Activated CD4-positive, CD25-positive, alpha-beta regulatory T cell treated with anti-CD3 and anti-CD28 coated beads, Interleukin-2, amount 50 U/mL, for 24 hours (primary cell): ENCODE measurements at regions not wholly inside any gene's neighbourhood (a gene's known extent, or its start where the extent isn't known, plus 50 kb on each side); places are given as distances from the start of the nearest gene placed in this dataset.

Source experiments
- ATAC-seq, 2 donors: fragments of 150-1000 bp; cut with Tn5 transposase; one replicate each; pipeline ENCODE4 v1.10.0; 2021; ENCODE audit warnings: mild to moderate bottlenecking in 1 of 2, moderate library complexity in 1 of 2

DNA sequence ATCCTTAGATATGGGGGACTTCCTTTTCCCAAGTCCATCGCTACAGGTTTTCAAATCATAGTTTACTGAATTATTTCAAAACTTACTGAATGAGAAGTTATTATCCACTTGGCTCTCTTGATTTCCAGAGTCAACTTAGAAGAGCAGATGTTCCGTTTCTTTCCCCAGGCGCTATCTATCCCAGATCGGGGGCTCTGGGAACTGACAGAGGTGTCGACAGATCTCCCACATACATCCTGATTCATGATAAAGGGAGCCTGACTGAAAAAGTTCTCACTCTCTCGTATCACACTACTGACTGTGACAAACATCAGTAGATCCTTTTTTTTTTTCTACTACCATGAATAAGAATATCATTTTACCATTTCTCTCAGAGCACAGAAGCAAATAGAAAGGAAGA, 654.8 kb downstream of the RNF144B start:
- ATAC-seq: no peak

DNA sequence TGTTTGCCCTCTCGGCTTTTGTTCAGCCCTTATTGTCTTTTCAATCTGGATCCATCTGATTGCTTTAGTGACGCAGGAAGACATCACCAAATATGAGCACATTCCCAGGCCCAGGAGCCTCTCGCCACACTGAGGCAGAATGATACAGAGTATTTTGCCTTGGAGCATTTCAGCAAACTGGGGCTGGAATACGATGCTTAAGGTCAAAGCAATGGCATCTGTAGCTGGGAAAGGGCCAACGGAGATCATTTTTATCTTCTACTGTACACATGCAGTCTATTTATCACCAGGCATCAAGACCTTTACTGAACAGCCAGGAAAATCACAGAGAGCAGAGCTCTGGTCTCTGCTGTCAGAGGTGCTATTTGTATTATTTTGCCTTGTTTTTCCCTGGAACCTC, 655.3 kb downstream of the RNF144B start:
- ATAC-seq: no peak

DNA sequence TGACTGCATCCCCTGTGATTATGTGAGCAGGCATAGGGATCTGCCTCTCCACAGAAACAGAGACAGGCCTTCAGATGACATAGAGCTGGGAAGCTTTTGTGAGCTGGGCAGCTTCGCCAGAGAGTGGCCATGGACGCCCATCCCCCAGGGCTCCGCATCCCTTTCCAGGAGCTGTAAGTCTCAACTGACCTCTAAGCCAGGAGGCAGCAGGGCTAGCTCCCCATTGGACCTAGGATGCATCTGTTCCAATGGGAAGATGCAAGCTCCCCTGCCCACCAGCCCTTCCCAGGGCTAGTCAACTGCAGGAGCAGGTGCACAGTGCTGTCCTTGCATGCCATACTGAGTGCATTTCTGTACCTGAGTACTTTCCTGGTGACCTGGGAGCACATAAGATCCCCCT, 663.6 kb downstream of the RNF144B start:
- ATAC-seq: no peak

DNA sequence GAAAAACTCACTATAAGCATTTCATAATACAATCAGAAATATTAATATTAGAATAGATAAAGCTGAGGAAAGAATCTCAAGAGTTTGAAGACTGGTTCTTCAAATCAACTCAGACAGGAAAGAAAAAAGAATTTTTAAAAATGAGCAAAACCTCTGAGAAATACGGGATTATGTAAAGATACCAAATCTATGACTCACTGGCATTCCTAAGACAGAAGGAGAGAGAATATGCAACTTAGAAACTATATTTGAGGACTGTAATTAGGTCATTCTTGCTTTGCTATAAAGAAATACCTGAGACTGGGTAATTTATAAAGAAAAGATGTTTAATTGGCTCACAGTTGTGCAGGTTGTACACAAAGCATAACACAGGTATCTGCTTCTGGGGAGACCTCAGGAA, 665.1 kb downstream of the RNF144B start:
- no peak for ATAC-seq

DNA sequence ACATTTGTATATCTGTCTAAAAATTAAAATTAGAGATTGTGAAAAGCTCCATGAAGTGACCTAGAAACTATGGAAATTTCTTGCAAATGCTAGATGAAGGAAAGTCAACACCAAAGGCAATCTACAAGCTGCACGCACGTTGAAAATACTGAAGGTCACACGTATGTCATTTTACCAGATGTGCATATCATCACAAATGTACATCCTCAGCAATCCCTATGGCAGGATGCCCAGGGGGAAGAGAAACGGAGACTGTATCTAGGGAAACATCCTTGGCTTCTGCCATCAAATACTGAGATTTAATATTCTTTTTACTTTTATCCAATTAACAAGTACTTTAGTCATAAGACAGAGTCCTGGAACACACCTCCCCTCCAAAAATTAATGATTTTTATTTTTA, 672.0 kb downstream of the RNF144B start:
- no peak for ATAC-seq

DNA sequence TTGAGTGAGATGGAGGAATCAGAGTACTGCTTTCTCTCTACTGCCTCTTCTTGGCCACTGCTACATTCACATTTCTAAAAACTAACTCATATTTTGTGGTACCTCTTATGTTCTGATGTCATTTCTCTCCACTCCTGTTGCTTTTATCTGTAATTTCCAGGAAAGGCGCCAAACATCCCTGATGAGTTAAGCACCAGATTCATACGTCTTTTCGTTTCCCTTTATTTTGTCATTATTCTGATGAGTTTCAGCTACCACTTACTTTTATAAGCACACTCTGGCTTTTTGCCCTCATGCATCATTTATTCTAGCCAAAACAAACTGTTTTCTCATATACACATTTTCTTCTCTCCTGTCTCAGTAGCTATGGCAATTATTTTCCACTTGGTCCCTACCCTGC, 680.0 kb downstream of the RNF144B start:
- no peak for ATAC-seq

DNA sequence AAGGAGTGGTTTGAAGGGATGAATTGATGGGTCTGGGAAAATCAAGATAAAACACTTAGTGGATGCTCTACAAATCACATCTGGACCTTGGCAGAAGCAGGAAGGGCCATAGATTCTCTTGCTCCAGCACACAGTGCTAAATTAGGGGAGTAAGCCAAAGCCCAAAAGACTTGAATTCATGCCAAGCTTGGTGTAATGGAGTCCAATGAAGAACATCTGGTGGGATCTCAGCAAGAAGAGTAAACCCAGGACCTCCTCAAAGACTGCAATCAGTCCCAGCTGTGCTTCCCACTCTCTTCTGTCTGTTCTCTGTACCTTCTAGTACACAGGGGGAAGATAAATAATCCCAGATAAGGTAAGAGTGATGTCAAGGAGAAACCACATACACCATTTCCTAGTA, 683.4 kb downstream of the RNF144B start:
- ATAC-seq: no peak

DNA sequence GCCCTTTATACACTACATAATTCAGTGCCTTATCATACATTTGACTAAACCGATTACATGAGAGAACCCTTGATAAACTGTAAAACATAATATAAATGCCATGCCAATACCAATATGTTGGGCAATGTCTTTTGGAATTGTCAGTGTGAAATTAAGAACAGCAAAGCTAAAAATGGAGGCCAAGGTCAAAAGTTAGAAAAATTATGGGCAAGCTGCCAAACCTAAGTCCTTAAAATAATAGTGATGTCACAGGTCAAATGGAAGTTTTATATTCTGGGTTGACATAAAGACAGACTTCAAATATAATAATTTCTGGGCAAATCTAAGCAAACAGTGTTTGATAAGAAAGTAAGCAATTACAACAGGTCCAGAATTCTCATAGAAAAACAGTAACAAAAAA, 696.7 kb downstream of the RNF144B start:
- ATAC-seq: no peak

DNA sequence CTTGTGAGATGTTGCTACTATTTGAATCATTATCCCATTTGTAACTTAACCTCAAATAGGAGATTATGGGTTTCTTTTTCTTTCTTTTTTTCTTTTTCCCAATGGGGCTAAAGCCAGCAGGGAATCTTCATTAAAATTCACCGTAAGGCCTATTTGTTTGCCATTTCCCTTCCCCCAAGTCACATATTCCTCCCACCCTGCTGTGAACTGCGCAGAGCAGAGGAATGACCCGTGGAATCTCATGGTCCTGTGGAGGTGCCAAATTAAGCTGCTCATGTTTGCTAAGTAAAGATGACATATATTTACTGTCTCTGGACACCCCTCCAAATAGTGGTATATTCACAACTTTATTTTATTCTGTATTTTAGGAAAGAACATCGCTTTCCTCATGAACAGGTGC, 699.3 kb downstream of the RNF144B start:
- no peak for ATAC-seq

DNA sequence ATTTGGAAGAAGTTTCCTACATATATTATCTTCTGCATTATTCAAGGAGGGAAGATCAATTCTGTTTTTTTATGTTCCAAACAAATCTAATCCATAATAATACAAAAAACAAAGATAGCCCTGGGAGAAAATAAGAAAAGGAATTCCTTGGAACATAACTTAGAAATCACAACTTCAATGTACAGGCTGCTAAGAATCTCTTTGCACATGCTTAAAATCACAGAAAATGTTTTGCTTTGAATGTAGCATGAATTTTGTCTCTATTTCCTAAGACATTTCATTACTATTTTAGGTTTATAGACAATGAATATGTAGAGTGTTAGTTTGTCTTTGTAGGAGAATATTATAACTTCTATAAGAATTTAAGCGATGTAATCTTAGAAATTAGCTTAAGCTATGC, 700.1 kb downstream of the RNF144B start:
- no peak for ATAC-seq

DNA sequence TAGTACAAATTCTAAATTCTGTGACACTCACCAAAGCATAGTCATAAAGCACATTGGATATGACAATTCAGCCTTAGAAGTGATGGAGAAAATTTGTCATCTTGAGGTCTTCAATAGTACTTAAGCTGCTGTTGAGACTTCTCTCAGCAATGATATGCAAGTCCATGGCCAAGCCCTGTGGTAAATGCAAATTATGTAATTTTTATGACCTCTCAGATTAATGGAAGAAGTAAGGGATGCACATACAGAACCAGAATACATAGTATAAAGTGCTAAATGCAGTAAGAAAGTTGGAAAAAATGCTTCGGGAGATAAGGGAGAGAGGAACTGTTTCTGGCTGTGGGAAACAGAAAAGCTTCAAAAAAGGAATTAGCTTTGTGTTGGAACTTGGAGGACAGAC, 700.7 kb downstream of the RNF144B start:
- ATAC-seq: no peak

DNA sequence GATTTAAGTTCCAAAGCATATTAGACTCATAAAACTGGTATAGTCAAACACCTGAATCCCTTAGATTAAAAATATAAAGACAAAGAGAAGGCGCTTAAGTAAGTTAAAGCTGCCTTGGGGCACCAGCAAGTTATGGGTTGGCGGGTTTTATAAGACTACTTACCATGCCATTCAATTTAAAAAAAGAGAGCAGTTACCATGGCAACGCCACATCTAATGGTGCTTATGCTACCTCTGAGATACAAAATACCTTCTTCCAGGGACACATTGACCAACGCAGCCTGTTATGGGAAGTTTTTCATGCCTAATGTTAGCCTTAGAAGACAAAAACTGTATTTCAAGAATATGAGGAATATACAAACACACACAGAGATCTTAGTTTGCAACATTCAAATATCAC, 713.6 kb downstream of the RNF144B start:
- no peak for ATAC-seq

DNA sequence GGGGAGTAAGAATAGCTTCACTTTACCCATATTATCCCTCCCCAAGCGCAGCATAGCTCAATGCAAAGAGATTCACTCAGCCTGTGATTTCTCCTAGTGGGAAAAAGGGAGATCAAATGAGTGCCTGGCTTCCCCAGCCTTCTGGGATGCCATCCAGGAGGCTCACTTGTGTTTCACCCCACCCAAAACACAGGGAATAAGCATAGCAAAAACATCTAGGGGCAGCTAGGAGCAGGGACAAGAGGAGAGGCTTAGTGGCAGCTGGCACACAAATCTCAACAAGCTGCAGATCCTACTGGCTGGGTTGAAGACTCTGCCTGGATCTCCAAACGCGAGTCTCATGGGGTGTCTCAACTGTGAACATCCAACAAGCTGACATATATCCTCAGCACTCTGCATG, 715.8 kb downstream of the RNF144B start:
- ATAC-seq: no peak

DNA sequence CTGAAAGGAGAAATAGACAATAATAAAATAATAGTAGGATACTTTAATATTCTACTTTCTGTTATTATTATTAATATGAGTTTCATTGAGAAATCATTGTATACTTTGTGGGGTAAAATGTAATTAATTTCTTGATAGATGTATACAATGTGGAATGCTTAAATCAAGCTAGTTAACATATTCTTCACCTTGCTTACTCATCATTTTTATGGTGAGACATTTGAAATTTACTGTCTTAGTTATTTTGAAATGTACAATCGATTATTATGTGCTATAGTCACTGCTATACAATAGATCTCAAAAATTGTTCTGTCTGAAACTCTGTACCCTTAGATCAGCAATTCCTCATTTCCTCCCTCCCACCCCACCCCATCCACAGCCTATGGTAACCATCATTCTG, 720.3 kb downstream of the RNF144B start:
- ATAC-seq: no peak

DNA sequence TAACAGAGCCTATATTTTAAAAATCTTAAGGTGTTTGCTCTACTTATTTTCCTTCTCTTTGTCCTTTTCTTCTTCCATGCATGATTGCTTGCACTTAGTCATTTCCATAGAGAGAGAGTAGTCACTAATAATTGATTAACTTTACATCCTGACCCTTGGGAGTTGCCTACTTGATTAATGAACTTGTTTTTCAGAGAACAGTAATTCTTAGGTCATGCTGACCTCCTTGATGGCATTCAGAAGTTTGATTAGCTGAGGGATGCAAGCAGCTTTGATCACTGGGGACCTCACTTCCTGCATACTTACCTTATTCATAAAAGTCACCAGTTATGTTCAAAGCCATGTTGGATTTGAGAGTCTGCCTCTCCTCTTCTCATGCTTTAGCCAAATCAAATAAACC, 715.6 kb upstream of the ID4 start:
- no peak for ATAC-seq

DNA sequence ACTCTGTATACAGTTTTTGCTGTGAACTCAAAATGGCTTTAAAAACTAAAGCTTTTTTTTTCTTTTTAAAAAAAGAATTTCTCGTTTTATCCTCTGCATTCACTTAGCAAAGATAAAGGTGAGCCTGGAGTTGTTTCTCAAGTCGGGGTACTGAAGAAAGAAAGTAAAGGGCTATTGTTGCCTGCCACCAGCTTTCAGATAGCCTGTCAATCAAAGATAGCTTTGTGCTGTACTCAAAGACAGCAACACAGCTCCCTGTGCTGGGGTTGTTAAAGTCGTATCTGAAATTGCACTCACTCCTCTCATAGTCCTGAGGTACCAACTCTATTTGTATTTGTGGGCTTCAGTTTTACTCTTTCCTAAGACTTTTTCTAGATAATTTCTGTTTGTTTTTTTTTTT, 710.1 kb upstream of the ID4 start:
- no peak for ATAC-seq

DNA sequence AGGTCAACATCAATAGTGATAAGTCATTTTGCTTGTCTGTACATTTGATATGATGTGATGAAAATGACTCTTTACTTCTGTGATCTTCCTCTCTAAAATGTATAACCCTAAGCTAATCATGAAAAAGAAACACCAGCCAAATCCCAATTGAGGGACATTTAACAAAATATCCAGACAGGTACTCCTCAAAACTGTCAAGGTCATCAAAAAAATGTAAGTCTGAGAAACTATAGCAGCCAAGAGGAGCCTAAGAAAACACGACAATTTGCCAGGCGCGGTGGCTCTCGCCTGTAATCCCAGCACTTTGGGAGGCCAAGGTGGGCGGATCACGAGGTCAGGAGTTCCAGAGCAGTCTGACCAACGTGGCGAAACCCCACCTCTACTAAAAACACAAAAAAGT, 708.5 kb upstream of the ID4 start:
- no peak for ATAC-seq

DNA sequence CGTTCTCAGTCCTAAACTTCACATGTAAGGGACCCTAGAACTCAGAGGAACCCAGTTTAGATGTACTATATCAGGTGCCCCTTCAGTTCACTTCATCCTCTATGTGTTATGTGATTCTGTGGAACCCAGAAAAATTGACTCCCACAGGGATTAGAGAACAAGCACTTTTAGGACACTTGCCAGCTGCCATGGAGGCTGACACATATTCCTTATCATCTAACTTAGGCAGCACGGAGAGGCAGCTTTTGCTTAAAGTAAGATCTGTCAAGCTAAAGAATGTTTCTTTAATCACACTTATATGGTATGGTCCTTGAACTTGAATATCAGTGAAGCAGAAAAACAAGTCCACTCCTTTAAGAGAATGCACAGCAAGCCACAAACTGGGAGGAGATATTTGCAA, 701.5 kb upstream of the ID4 start:
- no peak for ATAC-seq

DNA sequence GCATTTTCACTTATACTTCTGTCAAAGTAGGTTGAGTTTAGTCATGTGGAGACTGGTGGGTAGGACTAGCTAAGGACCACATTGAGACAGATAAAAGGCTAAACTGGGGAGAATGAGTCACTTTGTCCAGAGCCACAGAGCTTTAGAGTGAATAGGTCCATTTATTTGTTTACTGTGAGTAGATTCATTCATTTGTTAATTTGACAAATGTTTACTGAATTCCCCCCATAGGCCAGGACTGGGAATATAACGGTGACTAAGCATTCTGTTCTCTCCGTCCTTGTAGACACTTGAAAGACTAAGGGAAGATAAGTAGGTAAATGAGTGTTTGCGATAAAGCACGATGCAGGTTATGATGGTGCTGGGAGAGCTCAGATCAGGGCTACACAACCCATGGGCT, 699.7 kb upstream of the ID4 start:
- no peak for ATAC-seq

DNA sequence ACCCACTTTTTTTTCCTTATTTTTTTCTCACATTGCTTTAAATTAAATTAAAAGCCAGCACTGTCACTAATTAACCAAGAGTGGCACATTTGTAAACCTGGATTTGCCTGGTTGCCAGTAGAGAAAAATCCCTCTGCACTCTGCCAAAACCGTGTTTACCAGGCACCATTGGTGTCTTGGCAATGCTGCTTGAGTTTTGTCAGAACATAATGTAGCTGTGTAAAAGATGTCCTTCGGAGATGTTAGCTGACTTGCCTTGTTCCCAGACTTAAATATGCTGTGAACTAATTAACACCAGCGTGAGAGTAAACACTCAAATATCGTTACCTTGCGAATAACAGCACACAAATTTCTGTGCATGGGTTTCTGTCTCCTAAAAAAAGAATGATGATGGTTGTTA, 694.9 kb upstream of the ID4 start:
- no peak for ATAC-seq

DNA sequence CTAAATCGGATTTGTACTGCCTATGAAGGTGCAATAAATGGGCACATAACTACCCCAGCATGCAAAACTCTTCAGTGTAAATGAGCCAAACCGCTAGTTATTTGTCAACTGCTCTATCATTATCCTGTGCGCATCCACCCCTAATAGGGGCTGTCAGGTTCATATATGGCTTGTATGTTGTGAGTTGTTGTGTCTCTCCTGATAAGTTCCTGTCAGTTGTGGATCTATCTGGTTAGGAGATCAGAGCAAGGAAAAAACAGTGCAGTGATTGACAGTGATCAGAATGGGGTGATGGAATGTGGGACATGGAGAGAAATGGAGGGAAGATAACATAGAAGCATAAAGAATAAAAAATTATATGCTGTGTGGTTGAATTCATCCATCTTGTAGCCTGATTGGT, 686.9 kb upstream of the ID4 start:
- no peak for ATAC-seq

DNA sequence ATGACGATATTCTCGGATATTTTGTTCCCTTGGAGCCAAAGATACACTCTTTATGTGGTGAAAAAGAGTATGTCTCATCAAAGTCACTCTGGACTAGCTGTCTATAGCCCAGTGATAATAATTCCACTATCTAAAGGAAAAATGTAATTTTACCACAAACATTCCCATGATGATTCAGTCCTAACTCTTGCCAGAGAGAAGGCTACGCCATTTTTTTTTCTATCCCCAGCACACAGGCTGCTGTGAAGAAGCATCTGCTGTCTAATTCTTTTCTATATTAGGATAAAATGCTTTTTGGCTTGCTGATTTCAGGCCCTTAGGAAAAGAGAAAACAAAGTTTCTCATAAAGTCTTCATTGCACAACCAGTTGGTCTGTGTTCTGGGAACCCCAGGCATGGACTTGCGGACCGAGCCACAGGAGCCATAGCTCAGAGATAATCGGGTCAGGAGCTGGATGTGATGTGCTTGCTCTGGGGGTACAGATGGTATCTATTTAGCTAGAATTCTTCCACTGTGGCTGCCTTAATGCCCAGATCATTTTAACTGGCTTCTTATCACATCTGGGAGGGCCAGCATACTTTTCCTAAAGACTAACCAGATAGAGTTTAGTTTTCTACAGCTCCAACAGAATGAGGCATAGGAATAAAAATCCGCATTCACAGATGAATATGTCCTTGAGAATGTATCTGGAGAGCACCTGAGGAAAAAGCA, 683.7 kb upstream of the ID4 start:
- no peak for ATAC-seq

DNA sequence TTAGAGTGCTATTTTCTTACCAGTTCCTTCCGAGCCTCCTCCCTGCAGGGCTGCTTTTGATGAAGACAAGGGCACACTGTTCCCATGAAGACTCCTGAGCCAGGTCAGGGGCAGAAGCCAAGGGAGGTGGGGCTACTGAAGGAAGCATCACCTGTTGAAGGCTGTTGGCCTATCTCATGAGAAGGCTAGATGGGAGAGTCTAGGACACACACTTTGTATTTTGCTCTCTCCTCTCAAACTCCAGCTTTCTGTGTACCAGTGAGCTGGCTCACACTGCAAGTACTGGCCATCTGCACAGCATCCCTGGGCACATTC, 683.2 kb upstream of the ID4 start:
- no peak for ATAC-seq

DNA sequence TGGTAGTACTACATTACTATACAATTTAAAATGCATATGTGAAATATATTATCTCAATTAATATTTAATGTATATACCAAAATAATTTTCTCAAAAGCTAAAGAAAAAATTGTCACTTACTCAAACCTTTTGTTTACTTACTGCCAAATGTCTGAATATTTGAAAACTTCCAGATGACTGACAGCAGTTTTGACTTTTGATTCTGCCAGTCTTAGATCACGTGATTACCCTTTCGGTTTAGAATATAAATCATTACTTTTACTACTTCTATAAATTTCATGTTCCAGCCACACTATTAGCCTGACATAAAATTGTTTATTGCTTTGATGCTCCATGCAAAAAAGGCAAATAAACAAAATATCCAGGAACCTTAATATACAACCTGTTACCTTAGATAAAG, 680.7 kb upstream of the ID4 start:
- ATAC-seq: no peak

DNA sequence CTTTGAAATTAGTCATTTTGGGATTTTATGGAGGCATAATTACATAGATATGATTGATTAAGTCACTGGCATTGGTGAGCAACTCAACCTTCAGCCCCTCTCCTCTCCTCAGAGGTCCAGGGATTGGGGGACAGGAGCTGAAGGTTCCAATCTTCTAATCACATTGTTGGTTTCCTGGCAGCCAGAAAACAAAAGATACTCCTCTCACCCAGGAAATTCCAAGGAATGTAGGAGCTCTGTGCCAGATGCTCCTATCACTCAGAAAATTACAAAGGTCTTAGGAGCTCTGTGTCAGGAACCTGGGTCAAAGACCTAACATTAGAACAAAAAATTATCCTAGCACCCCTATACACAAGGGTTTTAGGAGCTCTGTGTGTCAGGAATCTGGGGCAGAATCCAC, 679.7 kb upstream of the ID4 start:
- no peak for ATAC-seq

DNA sequence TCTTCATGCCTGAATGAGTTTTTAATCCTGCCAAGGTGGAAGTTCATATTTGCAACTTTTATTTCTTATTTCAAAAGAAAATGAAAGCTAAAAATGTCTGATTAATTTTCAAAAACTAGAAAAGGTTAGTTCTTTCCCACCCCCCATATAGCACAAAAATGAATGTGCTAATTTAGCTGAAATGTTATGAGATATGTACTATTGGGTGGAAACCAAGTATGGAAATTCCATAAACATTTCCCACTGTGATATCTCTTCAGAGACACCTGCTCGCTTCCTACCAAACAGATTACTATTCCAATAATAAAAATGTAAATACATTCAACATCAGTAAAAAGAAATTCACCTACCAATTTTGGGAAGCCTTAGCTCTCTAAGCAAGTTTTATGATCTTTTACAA, 678.6 kb upstream of the ID4 start:
- ATAC-seq: no peak
